ENCODE measurements at regions not wholly inside any gene's neighbourhood (a gene's known extent, or its start where the extent isn't known, plus 50 kb on each side); places are given as distances from the start of the nearest gene placed in this dataset.

GRCh38 chr13:111636804-111637203 lies 316.4 kb downstream of the TEX29 start:
- TF ChIP-seq CTCF (IDR thresholded peaks at IDR 0.05) (no peak), POLR2A (IDR thresholded peaks at IDR 0.05) (no peak)
